Esophagus squamous epithelium (tissue), 4 donors: ENCODE measurements at regions not wholly inside any gene's neighbourhood (a gene's known extent, or its start where the extent isn't known, plus 50 kb on each side); places are given as distances from the start of the nearest gene placed in this dataset.

Experiments
- CTCF ChIP-seq, 6 experiments: fragments of 450-650 bp in 4 of 6; fragments of 200-600 bp in 2 of 6; sonication (generic) in 2 of 6; IDR thresholded peaks; one replicate each; pipeline ENCODE4 v1.5.1; 2016 to 2019; ENCODE audit warnings: antibody characterized with exemption in 6 of 6, mild to moderate bottlenecking in 4 of 6, moderate library complexity in 4 of 6
- POLR2A ChIP-seq, 4 donors: fragments of 450-650 bp; IDR thresholded peaks; one replicate each; pipeline ENCODE4 v1.6.1; 2017; ENCODE audit warnings: antibody characterized with exemption in 4 of 4, mild to moderate bottlenecking in 4 of 4, moderate library complexity in 3 of 4

- TF ChIP-seq CTCF (IDR thresholded peaks at IDR 0.05) (no peak), POLR2A (IDR thresholded peaks at IDR 0.05) (no peak)
Observed at GRCh38 chr9:89916001-89916597, 311.3 kb downstream of the GADD45G start.
